ENCODE measurements at regions not wholly inside any gene's neighbourhood (a gene's known extent, or its start where the extent isn't known, plus 50 kb on each side); places are given as distances from the start of the nearest gene placed in this dataset.

DNA sequence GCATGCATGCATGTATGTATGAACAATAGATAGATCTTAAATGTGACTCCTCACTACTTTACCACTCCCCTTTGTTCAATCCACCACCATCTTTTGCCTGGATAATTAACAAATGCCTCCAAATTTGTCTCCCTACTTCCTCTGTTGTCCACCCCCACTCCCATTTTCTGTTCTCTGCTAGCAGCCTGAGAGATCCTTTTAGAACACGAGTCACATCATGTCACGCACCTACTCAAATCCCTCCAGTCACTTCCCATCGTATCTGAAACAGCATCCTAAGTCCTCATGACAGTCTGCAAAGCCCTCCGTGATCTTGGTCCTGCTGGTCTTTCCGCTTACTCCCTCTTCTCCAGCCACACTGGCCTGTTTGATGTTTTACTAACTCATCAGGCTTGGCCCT is 527.3 kb downstream of the EPHA4 start:
- no peaks in the 10 kb centered on the region for H3K9me3 ChIP-seq (replicated peaks; ENCODE audit: control insufficient read depth, insufficient read depth, low read depth, low read length)
- H3K79me2 ChIP-seq (ENCODE audit: control insufficient read depth, insufficient read depth, low read length): no peaks in the 10 kb centered on the region
- H3K9ac ChIP-seq (ENCODE audit: insufficient read depth in 1 of 2, low read depth in 2 of 2, low read length in 2 of 2): no peak overlapping the region
- no peak overlapping the region for H3K27ac ChIP-seq (ENCODE audit: extremely low read depth, low read depth, low read length)
- TF ChIP-seq, protein P1, sequence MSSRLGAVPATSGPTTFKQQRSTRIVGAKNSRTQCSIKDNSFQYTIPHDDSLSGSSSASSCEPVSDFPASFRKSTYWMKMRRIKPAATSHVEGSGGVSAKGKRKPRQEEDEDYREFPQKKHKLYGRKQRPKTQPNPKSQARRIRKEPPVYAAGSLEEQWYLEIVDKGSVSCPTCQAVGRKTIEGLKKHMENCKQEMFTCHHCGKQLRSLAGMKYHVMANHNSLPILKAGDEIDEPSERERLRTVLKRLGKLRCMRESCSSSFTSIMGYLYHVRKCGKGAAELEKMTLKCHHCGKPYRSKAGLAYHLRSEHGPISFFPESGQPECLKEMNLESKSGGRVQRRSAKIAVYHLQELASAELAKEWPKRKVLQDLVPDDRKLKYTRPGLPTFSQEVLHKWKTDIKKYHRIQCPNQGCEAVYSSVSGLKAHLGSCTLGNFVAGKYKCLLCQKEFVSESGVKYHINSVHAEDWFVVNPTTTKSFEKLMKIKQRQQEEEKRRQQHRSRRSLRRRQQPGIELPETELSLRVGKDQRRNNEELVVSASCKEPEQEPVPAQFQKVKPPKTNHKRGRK (tag; IDR thresholded peaks at IDR 0.05): no peak
- TF ChIP-seq ZNF57 (CRISPR knock-in tag; IDR thresholded peaks at IDR 0.05) (no peak), NCOA2 (IDR thresholded peaks at IDR 0.05; ENCODE audit: partially characterized antibody in 2 of 2) (no peak), MAZ (CRISPR knock-in tag; conservative IDR thresholded peaks at IDR 0.05 in 1 of 2, IDR thresholded peaks at IDR 0.05 in 1 of 2) (no peak), PHTF2 (CRISPR knock-in tag; IDR thresholded peaks at IDR 0.05) (no peak)
- FAIRE-seq (no peak), DNase-seq (ENCODE audit: extremely low read depth in 1 of 4, low spot score in 3 of 4) (no peak), ATAC-seq (no peak)
- H4K20me1 ChIP-seq (replicated peaks; ENCODE audit: control insufficient read depth, insufficient read depth, low read length): no peaks in the 10 kb centered on the region
- ChIA-PET POLR2A (no interaction called here), CTCF (ENCODE audit: low intra/inter-chr PET ratio) (no interaction called here)
- BruUV-seq (replicated peaks): no TSS peak
- no peaks in the 10 kb centered on the region for H3K27me3 ChIP-seq (ENCODE audit: control insufficient read depth in 2 of 2, insufficient read depth in 2 of 2, low read length in 2 of 2)
- H3K4me2 ChIP-seq (ENCODE audit: insufficient read depth, low read length): no peak overlapping the region
- H3K4me3 ChIP-seq: no peak overlapping the region
- no peaks in the 10 kb centered on the region for H3K36me3 ChIP-seq (ENCODE audit: control insufficient read depth, insufficient read depth, low read length)
- H3K4me1 ChIP-seq (replicated peaks in 1 of 2; ENCODE audit: control insufficient read depth in 2 of 2, insufficient read depth in 2 of 2, low read length in 2 of 2): no peaks in the 10 kb centered on the region
- no peaks in the 10 kb centered on the region for H3K9me1 ChIP-seq (ENCODE audit: control insufficient read depth, insufficient read depth, low read length)
- no peak overlapping the region for H2AFZ ChIP-seq (ENCODE audit: low read depth, low read length)
- intact Hi-C loops (cut with micrococcal nuclease) (no loop called here), in situ Hi-C loops (cut with MboI) (no loop called here)
- WGBS (ENCODE audit: insufficient coverage, low coverage, missing lambda C conversion rate): 8% methylated on average over 5 of the region's 5 CpGs

Measured in K562 (cell line).